ENCODE measurements at regions not wholly inside any gene's neighbourhood (a gene's known extent, or its start where the extent isn't known, plus 50 kb on each side); places are given as distances from the start of the nearest gene placed in this dataset.

DNA sequence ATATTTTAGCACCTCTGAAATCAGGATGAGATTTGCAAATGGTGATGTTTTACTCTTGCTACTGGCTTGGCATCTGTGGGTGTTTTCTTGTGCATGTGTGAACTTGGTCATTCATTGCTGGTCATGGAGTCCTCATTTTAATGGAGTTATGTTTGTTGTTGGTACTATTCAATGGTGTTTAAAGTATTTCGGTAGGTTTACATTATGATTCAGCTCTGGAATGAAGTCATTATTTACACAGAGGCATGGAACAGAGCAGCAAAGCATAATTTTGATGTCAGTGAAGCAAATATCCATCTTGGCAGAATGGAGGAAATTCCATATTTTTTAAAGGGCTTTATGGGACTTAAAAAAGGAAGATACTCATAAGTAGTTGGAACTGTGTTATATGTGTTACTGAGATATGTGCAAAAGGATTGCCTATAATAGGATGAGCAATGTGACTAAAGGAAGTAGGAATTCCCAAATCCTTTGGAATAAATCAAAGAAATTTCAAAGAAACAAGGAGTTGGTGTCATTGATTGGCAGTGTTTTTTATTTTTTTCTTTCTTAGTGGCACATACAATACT, 147.4 kb downstream of the ACTBL2 start:
- TF ChIP-seq ZFX (IDR thresholded peaks at IDR 0.05) = no peak
- no peak for TF ChIP-seq CTCF (conservative IDR thresholded peaks at IDR 0.05)

DNA sequence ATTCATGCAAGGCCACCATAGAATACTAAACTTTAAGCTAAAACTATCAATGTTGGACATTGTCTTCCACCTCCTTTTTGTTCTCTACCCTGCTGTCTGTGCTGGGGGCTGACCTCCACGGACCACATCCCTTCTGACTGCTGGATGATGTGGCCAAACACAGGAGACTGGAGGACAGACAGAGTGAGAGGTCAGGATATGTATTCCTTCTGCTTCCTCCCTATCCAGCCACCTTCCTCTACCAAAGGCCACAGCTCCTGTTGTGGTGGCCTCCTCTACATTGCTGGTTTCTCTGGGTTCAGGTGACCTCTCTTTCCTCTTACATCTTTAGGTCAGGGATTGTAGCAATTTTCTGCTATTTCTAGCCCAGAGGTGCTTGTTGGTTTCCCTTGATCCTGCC, 148.1 kb downstream of the ACTBL2 start:
- no peak overlapping the region for H3K27ac ChIP-seq
- no peak for TF ChIP-seq ZFX (IDR thresholded peaks at IDR 0.05)
- TF ChIP-seq CTCF (conservative IDR thresholded peaks at IDR 0.05) = no peak

More for the DNA sequence above, 147.4 kb downstream of the ACTBL2 start:
- no peak overlapping the region for H3K27ac ChIP-seq

DNA sequence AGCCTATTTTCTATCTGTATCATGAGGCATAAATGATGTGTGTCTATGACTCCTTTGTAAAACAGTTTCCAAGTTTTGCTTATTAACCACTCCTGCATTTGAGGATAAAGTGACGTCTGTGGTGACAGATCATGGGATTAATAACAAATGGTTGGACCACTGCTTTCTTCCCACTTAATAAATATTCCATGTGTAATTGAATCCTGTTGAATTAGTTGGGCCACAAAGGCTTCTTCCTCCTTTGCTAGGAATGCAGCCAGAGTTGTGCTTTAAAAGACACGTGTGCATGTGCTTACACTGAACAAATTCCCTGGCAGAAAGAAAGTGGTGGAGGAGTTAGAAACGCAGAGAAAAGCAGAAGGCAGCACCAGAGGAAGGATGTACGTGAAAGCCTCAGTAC, 150.2 kb downstream of the ACTBL2 start:
- H3K27ac ChIP-seq = no peak overlapping the region
- TF ChIP-seq CTCF (conservative IDR thresholded peaks at IDR 0.05) = no peak
- no peak for TF ChIP-seq ZFX (IDR thresholded peaks at IDR 0.05)

- no peak overlapping the region for H3K27ac ChIP-seq
- TF ChIP-seq CTCF (conservative IDR thresholded peaks at IDR 0.05) = no peak
- TF ChIP-seq ZFX (IDR thresholded peaks at IDR 0.05) = no peak
Measured at GRCh38 chr5:57327561-57328367, 153.9 kb downstream of the GPBP1 start.

GRCh38 chr5:57325678-57326397, 152.0 kb downstream of the GPBP1 start:
- H3K27ac ChIP-seq = no peak overlapping the region
- no peak for TF ChIP-seq CTCF (conservative IDR thresholded peaks at IDR 0.05)
- TF ChIP-seq ZFX (IDR thresholded peaks at IDR 0.05) = no peak

DNA sequence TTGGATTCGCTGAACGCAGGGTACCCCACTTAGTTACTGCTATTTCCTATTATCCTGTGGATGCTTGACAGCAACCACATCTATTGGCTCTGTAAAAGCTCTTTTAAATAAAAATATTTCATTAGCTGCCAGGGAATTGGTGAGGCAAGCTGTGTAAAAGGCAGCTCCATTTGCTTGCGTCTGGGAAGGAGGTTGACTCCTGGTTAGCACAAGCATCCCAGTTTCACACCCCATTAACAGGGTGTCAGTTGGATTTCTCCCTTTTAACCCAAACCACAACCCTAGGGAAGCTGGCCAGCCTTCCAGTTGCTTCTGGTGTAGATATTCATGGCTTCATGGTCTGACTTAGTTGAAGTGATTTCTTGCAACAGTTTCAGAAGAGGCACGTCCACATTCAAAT, 151.0 kb downstream of the GPBP1 start:
- TF ChIP-seq CTCF (conservative IDR thresholded peaks at IDR 0.05) (no peak), ZFX (IDR thresholded peaks at IDR 0.05) (no peak)
- no peak overlapping the region for H3K27ac ChIP-seq

DNA sequence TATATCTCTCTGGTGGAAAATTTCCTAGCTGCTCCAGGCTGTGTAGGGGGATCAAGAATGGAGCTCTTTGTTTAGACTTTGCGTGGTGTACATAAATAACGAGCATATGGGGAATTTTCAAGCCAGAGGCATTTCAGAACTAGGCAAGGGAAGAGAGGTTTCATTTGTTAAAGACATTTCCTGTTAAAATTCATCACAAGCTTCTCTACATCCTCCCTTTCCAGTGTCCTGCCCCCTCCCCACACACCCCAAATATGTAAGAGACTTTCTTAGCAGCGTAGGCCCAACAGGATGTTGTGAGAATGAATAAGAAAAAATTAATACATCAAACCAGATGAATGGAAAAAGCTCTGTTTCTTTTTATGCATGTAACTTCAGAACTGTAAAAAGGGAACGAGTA, 150.3 kb downstream of the GPBP1 start:
- H3K27ac ChIP-seq = no peak overlapping the region
- TF ChIP-seq ZFX (IDR thresholded peaks at IDR 0.05) = no peak
